ENCODE measurements at regions not wholly inside any gene's neighbourhood (a gene's known extent, or its start where the extent isn't known, plus 50 kb on each side); places are given as distances from the start of the nearest gene placed in this dataset.

- TF ChIP-seq CTCF (IDR thresholded peaks at IDR 0.05) (no peak), POLR2A (IDR thresholded peaks at IDR 0.05) (no peak)
Observed at GRCh38 chr1:82836973-82837680, 1036.4 kb downstream of the ADGRL2 start.
